Loucy (cell line): ENCODE measurements at regions not wholly inside any gene's neighbourhood (a gene's known extent, or its start where the extent isn't known, plus 50 kb on each side); places are given as distances from the start of the nearest gene placed in this dataset.

Experiments
- H2AFZ ChIP-seq: fragments of 200-600 bp; sonication (generic); 2 replicates; pipeline ENCODE4 v1.6.0; 2016; ENCODE audit warnings: antibody characterized with exemption, mild to moderate bottlenecking, low read length, moderate library complexity
- H3F3A ChIP-seq: fragments of 200-600 bp; 2 replicates; pipeline ENCODE4 v1.6.0; 2016; ENCODE audit warnings: antibody characterized with exemption, low read depth, mild to moderate bottlenecking
- H3K27me3 ChIP-seq: fragments of 200-600 bp; sonication (generic); 2 replicates; pipeline ENCODE4 v1.6.1; 2014; ENCODE audit warnings: low read length, mild to moderate bottlenecking; ENCODE audit not compliant: insufficient read depth, poor library complexity, severe bottlenecking
- H3K36me3 ChIP-seq: fragments of 200-600 bp; sonication (generic); 2 replicates; pipeline ENCODE4 v1.6.1; 2016; ENCODE audit warnings: low read length; ENCODE audit not compliant: insufficient read depth
- H3K4me1 ChIP-seq: fragments of 200-600 bp; sonication (generic); 2 replicates; pipeline ENCODE4 v1.5.1; 2014; ENCODE audit warnings: low read length, mild to moderate bottlenecking; ENCODE audit not compliant: insufficient read depth, poor library complexity, severe bottlenecking
- H3K4me2 ChIP-seq: fragments of 200-600 bp; sonication (generic); 2 replicates; pipeline ENCODE4 v1.6.0; 2014; ENCODE audit warnings: antibody characterized with exemption, low read length, low read depth, mild to moderate bottlenecking; ENCODE audit not compliant: poor library complexity, severe bottlenecking
- H3K4me3 ChIP-seq: fragments of 200-600 bp; sonication (generic); 2 replicates; pipeline ENCODE4 v1.5.1; 2014; ENCODE audit warnings: low read length, mild to moderate bottlenecking, mixed read lengths; ENCODE audit not compliant: poor library complexity, severe bottlenecking
- H3K79me2 ChIP-seq: fragments of 200-600 bp; sonication (generic); 2 replicates; pipeline ENCODE4 v1.6.1; 2014; ENCODE audit warnings: low read length; ENCODE audit not compliant: insufficient read depth
- H3K9ac ChIP-seq: fragments of 200-600 bp; sonication (generic); 2 replicates; pipeline ENCODE4 v1.6.0; 2014; ENCODE audit warnings: mild to moderate bottlenecking, low read depth, low read length, moderate library complexity; ENCODE audit not compliant: poor library complexity, severe bottlenecking
- H3K9me2 ChIP-seq: fragments of 200-600 bp; sonication (generic); replicated peaks from 2 replicates; pipeline ENCODE4 v1.6.1; 2016; ENCODE audit warnings: low read depth, low read length, mixed read lengths
- H3K9me3 ChIP-seq: fragments of 200-600 bp; sonication (generic); 2 replicates; pipeline ENCODE4 v1.6.1; 2014; ENCODE audit warnings: mild to moderate bottlenecking, antibody characterized with exemption, low read length, low read depth; ENCODE audit not compliant: insufficient read depth
- H4K20me1 ChIP-seq: fragments of 200-600 bp; sonication (generic); 2 replicates; pipeline ENCODE4 v1.6.0; 2014; ENCODE audit warnings: antibody characterized with exemption, low read length, mild to moderate bottlenecking; ENCODE audit not compliant: insufficient read depth, poor library complexity, severe bottlenecking
- CTCF ChIP-seq: fragments of 200-600 bp; sonication (generic); conservative IDR thresholded peaks from 2 replicates; pipeline ENCODE4 v1.5.1; 2014; ENCODE audit warnings: mild to moderate bottlenecking, antibody characterized with exemption, low read length
- EZH2phosphoT487 ChIP-seq: fragments of 200-600 bp; IDR thresholded peaks from 2 replicates; pipeline ENCODE4 v1.6.1; 2018; ENCODE audit warnings: antibody characterized with exemption, mild to moderate bottlenecking, moderate library complexity, borderline replicate concordance

- TF ChIP-seq EZH2phosphoT487 (no peak), CTCF (no peak)
- H3K4me1 ChIP-seq = no peaks in the 10 kb centered on the region
- no peak overlapping the region for H3K4me3 ChIP-seq
- no peaks in the 10 kb centered on the region for H3F3A ChIP-seq
- H3K36me3 ChIP-seq = no peaks in the 10 kb centered on the region
- H4K20me1 ChIP-seq = no peaks in the 10 kb centered on the region
- H3K79me2 ChIP-seq = no peaks in the 10 kb centered on the region
- no peaks in the 10 kb centered on the region for H3K27me3 ChIP-seq
- H3K9ac ChIP-seq = no peak overlapping the region
- H3K4me2 ChIP-seq = no peak overlapping the region
- no peaks in the 10 kb centered on the region for H3K9me3 ChIP-seq
- no peak overlapping the region for H2AFZ ChIP-seq
- no peaks in the 10 kb centered on the region for H3K9me2 ChIP-seq
These were observed 576.2 kb downstream of the MTRR start for GRCh38 chr5:8445139-8445538.

- Histone ChIP-seq H3K4me2 (no peak overlapping the region), H3K9ac (no peak overlapping the region), H3K4me1 (no peaks in the 10 kb centered on the region), H3K9me3 (peaks cover 7% of the 10 kb centered on the region; the same call in 1 of the 2 replicates), H2AFZ (no peak overlapping the region), H4K20me1 (no peaks in the 10 kb centered on the region), H3K36me3 (no peaks in the 10 kb centered on the region), H3K27me3 (no peaks in the 10 kb centered on the region), H3F3A (no peaks in the 10 kb centered on the region), H3K79me2 (no peaks in the 10 kb centered on the region), H3K9me2 (no peaks in the 10 kb centered on the region), H3K4me3 (no peak overlapping the region)
- TF ChIP-seq EZH2phosphoT487 (no peak), CTCF (no peak)
These were observed 577.2 kb downstream of the MTRR start for GRCh38 chr5:8446179-8446578.

- Histone ChIP-seq H3K9me3 (no peaks in the 10 kb centered on the region), H3K36me3 (no peaks in the 10 kb centered on the region), H2AFZ (no peak overlapping the region), H3F3A (no peaks in the 10 kb centered on the region), H3K4me3 (peak overlapping the region; percentile 40), H3K4me1 (no peaks in the 10 kb centered on the region), H3K79me2 (no peaks in the 10 kb centered on the region), H4K20me1 (no peaks in the 10 kb centered on the region), H3K27me3 (no peaks in the 10 kb centered on the region), H3K9ac (no peak overlapping the region), H3K9me2 (no peaks in the 10 kb centered on the region), H3K4me2 (peak overlapping the region; percentile 2)
- TF ChIP-seq CTCF = no peak
These were observed 587.9 kb downstream of the MTRR start for GRCh38 chr5:8456846-8457186.
